Germinal center (tissue), 1 donor: ENCODE measurements at regions not wholly inside any gene's neighbourhood (a gene's known extent, or its start where the extent isn't known, plus 50 kb on each side); places are given as distances from the start of the nearest gene placed in this dataset.
A peak's percentile ranks its signal among the peaks of the same experiment; 100 is the strongest.

Experiments
- DNase-seq: peaks from one replicate; pipeline ENCODE4 v3.0.0; 2012; ENCODE audit warnings: mixed read lengths, low spot score

DNA sequence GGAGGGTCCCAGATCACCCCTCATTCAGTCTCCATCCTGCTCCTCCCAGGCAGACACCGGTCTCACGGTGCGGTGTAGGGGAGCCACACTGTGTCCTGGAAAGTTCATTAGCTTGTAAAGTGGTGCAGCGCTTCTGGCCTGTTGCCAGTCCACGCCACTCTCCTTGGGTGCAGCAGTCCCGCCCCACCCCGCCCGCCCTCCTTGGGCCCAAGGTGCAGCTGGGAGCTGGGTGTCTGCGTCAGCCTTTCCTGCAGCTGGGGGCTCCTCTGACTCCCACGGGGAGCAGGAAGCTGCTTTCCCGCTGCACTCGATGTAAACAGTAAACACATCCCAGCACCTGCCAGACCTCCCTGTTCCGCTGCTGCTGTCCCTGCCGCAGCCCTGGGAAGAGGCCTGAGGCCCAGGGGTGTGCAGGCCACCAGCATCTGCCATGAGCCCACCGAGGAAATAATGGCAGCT lies 53.8 kb upstream of the ASB18 start:
- DNase-seq, result no peak

DNA sequence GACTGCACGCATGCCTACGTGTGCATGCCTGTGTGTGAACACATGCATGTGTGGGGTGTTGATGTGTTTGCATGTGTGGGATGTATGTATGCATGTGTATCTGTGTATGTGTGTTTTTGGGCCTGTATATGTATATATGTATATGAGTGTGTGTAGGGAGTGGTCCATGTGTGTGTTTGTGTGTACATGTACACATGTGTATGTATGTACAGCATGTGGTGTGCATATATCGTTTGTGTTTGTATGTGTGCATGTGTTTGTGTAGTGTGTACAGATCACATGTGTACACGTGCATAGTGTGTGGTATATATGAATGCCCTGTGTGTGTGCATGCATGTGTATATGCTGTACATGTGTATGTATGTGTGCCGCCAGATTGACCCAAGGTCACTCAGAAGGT lies 54.2 kb upstream of the ASB18 start:
- DNase-seq, result no peak

DNA sequence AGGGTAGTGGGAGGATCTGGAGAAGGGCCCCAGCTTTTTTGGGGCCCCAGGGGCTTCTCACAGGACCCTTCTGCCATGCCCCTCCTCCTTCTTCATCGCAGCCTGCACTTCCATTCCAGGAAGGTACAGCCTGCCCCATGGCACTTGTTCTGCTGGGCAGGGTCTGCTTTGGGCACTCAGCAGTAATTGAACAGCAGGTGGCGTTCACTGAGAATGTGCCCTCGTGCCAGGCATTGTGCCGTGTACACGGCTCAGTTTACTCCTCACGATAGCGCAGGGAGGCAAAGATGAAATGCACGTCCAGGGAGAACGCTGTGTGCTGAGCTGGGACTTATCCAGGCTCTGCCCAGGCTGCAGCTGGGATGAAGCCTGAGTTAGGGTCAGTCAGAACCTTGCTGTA lies 54.8 kb upstream of the ASB18 start:
- no peak for DNase-seq

DNA sequence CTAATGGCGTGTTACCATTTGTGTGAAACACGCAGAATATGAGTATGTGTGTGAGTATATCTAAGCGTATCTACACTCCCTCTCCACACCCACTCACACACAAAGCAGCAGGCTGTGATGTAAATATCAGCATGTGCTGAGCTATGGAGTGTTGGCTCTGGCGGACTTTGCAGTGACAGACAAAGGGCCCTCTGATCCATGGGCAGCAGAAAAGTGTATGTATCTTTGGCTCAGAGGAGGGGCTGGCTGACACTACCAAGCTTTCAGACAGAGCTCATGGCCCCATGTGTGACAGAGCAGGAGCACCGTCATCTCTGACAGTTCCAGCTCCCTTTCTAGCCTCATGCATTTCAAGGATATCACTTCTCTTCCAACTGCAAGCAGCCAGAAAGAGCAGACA lies 57.2 kb upstream of the ASB18 start:
- DNase-seq, result no peak

DNA sequence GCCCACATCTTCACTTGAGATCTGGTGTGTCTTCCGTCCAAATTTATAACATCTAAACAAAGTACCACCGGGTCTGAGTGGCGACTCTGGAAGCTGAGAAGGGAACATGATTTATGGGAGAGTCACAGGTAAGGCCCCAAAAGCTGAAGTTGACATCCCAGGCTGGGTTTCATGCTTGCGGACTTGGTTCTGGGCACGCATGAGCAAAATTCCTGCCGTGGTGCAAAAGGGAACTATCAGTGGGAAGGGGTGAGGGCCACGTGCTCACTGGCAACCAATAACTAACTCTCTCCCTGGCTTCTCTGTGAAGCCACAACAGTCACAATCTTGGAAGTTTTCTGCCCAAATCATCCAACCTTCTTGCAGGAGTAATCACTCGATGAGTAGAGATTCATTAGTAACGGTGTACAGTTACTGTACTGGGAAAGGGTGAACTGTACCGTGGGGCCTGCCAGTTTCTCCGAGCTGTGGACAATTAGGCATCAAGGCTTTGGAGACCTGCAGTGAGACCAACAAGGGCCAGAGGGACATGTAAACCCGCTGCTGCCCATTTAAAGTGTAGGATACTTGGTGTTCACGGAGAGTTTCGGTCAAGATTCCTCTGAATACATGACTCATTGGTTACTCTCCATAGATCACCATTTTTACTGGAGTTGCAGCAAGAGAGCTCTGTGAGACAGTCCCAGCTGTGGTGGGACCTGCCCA lies 69.4 kb upstream of the ASB18 start:
- DNase-seq, result no peak

DNA sequence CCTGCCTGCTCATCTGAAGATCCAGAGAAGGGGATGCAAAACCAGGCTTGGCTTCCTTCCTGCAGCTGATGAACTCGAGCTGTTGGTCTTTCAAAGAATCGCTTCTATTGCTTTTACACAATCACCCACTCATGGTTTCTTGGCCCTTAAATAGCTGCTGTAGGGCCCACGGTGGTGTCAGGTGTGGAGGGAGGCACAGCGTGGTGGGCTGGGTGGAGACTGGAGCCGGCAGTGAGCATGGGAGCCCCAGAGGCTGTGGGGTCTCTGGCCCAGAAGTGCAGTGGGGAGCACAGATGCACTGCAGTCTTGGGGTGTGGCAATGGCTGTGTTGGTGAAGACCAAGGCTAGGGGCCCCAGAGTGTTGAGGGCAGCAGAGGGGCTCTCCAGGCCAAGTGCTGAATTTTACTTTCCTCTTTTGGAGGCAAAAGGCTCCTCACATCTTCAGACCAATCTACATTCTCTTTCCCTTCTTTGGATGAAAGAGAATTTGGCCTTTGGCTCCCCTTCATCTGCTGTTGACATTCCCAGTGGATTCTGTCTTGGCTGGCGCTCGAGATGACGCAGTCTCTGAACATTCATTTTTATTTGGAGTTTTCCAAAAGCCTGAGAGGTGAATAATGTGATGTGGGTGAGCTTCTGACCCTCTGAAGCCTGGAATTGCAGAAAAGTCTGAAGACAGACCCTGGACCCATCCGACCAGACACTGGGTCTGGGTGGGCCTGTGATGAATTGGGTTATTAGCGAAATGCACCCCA lies 70.1 kb upstream of the ASB18 start:
- DNase-seq, result no peak

DNA sequence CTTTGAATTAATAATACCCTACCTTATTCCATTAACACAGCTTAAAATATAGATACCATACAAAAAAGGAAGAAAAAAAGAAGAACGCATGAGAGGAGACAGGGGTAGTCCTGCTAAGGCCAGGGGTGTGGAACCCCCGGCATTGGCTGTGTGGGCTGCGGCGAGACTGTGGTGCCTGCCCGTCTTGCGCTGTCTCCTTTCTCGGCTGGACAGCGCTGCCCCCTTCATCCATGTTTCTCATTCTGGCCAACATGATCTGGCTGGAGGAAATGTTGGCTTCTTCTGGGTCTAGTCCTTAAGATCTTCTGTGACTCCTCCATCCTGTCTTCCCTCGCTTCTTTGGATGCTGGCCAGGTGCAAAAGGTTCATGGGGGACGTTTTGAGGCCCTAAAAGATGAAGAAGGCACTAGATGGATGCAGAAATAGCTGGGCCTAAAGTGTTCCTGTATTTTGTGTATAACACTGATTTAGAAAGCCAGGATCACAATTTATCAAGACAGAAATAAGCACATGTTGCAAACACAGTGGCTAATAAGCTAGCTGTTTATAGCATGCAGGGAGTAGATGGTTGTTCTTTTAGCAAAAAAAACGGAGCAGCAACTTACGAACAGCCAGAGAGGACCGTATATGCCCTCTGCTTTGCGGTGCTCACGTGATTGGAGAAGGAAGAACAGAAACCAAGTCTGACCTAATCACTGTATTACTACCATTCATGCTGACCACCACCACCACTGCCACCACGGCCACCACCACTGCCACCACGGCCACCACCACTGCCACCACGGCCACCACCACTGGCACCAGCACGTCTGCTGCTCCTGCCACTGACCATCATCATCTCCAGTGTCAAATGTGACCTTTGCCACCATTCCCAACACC lies 71.7 kb upstream of the ASB18 start:
- DNase-seq, result no peak

DNA sequence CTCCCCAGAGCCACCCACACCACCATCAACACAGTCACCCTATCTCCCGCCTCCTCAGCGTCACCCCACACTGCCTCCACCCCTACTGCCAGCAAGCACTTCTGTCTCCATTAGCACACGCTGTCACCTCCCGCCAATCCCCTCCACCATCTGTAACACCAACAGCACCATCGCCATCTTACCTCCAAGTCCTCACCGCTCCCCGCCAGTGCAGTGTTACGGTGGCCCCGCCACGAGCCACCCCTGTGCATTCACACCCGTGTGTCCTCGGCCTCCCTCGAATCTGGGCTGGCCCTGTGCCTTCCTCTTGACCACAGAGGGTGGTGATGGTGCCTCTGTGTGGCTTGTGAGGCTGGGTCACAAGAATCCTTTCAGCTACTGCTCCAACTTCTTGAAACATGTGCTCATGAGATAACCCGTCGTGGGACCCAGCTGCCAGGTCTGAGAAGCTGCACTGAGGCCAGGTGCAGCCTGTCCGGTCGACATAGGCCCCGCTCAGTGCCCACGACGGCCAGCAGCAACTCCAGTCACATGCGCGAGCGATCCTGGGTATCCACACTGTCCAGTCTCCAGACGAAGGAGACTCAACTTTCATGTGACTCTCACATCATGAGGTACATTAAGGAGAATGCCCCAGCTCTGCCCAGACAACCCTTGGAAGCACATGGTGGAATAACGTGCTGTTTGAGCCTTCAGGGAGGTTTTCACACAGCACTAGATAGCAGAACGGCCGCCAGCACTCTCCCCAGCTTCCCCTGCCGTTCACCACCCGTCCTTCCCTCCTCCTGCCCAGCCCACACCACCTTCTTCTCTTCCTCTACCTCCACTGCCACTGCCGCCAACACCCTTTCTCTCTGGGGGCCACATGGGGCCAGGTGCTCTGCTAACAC lies 72.6 kb upstream of the ASB18 start:
- no peak for DNase-seq

DNA sequence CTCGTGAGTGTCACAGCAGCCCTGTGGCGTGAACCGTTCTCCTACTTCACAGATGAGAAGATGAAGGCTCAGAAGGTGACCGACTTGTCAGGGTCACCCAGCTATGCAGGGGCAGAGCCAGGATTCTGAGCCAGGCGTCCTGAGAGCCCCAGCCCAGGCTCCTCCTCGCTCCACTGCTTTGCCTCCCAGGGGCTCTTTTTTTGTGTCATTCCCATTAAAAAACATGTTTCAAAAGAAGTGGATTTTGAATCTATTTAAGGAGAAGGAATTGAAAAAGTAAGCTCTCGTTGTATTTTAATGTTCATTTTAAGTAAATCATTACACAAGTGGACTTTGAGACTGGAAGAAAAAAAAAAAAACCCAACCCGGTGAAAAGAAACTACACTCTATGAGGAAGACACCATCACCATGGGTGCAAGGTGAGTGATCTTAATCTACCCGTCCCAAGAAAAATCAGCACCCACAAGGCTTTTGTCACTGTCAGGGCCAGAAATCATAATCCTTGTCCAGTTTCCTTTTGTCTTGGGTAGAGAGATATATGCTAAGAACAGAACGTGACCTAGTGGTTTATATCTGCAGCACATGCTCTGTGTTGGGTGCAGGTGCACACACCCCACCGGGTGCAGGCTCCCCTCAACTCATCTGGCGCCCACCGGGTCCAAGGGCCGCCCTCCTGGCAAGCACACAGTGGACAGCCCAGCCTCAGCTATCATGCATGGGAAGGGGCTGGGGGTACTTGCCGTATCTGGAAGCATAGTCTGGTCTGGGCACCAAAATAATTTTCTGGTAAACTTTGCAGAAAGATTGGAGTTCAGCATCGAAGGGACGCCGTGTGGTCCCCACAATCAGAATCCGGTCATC lies 73.5 kb upstream of the ASB18 start:
- no peak for DNase-seq

DNA sequence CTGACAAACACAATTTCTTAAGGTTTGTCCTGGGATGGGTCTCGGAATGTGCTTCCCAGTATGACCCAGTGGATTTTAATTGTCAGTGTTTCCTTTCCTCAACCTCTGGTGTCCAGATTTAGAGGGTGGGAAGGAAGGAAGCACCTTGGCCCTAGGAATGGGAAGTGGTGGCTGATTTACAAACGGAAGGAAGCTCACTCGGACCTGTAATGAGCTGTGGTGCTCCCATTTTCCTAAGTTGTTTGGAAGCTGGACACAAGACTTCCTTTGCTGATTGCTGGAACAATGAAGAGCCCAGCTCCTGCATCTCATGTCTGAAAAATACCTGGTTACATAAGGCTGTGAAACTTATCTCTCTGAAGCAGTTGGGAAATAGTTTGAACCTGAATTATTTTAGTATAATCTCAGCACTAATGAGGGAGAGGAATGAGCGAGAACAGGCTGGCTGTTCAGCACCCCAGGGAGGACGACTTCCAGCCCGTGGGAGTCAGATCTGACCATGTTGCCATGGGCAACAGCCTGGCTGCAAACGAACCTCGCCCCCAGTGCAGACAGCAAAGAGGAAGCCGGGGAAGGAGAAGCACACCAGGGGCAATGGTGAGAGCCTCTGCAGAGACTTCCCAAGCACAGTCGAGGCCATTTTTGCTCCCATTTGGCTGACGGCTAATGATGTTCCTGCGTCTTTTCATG lies 74.4 kb upstream of the ASB18 start:
- DNase-seq, result no peak

DNA sequence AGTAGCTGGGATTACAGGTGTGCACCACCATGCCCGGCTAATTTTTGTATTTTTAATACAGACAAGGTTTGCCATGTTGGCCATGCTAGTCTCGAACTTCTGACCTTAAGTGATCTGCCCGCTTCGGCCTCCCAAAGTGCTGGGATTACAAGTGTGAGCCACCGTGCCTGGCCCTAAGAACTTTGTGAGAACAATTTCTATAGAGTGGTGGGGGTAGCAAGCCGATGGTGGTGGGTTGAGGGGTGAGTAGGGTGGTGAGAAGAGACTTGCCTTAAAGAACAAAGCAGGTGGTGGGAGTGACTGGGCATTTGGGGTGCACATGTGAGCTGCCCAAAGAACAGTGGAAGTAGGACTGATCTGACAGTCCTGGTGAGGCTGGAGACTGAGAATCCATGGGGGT lies 76.0 kb upstream of the ASB18 start:
- no peak for DNase-seq

DNA sequence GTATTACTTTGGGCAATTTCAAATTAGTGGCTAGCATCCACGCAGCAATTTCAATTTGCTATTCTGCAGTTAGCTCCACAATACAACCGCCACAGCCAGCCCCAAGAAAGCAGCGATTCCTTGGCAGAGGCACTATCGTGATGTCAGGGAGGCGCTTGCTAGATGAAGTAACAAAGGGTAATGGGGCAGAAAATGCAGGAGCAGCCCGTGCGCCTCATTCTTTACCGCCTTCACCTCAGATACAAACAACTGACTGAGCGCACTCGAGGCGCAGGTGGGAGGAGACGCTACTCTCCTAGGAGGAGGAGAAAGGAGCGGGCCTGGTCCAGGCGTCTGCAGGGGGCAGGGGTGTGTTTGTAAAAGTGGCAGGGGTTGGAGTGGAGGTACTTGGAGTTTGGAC lies 76.9 kb upstream of the ASB18 start:
- no peak for DNase-seq

DNA sequence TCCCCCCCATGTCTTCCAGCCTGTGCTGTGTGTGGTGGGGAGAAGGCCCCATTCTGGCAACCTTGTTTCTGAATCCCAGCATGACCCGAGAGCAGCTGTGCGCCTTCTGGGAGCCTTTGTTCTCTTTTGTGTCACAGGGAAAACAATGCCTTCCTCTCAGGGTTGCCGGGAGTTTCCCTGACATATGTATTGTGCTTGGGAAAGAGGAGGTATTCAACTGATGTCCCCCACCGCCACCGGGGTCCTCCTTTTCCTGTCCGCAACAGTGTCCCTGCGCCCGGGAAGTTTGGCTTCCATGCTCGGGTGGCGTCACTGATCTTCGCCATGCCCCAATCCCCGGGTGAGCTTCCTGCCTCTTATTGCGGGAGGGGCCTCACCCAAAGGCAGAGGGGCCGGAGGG lies 77.5 kb upstream of the ASB18 start:
- no peak for DNase-seq

DNA sequence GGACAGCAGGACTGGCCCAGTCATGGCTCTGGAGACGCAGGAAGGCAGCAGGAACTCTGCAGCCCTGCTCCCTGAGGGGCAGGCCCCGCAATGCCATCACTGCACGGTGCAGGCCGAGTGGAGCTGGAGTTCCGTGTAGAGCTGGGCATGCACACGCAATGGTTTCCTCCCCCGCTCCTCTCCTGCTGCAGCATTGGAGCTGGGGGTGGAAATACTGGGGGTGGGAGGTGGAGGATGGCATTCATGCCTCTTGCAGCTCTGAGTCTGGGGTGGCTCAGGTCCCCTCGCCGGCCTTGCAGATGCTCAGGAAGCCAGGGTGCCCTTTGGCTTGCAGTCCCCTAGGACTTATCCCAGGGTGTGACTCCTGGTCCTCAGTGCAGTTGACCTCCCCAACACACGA lies 78.3 kb upstream of the ASB18 start:
- no peak for DNase-seq

DNA sequence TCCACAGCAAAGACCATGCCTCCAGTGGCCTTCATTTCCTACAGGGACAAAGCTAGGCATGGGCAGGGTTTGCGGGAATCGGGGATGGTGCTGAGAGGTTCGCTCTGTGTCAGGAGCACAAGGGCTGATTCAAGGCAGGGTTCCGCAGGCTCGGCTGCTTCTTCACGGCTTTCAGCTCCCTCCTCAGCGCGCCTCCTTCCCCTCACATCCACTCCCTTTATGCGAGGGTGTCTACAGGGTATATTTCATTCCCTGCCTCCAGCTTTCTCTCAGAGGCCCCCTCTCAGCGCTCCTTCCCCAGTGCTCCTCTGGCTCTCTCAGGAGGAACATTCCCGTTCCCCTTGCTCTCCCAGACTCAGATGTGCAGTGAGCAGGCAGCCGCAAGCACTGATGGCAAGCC lies 78.7 kb upstream of the ASB18 start:
- no peak for DNase-seq

DNA sequence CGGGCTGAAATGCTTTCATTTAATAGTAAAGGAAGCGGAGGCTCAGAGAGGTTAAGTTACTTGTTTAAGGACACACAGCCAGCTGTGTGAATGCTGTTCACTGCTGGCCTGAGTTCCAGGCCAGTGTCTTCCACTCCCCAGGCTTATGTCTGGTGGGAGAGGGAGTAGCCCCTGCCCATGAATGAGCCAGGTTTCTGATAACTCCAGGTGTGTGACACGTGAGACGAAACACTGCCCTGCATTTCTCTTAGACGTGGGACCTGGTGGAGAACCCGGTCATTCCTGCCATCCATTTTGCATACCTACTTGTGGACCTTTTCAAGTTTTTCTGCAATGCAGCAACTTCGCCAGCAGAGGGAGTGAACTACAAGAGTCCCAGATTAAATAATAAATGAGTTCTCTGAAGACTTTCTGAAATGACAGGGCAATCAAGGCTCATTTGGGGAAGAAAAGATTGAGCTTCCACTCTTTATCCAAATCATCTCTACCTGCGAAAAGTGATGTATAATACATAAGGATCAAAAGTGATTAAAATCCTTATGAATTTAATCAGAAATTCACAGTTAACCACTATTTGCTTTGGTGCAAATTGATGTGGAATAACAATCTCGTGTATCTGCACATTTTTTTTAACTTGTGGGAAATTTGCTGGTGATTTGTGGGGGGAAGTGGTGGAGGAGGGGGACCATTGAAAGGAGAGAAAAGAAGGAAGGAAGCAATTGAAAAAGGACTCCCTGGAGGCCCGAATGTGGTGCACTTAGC lies 79.4 kb upstream of the ASB18 start:
- peak; percentile 66 for DNase-seq

DNA sequence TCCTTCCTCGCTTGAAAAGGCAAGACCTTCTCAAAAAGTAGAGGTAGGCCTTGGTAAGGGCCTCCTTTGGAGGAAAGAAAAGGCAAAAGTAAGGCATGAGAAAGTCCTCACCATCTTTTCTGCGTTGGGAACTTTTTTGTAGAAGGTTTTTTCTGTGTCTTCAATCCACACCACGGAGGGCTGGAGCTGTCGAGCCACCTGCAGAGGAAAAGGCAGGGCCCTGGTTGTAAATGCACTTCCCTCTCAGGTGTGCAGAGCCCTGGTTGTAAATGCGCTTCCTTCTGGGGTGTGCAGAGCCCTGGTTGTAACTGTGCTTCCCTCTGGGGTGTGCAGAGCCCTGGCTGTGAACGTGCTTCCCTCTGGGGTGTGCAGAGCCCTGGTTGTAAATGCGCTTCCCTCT lies 80.2 kb upstream of the ASB18 start:
- no peak for DNase-seq

DNA sequence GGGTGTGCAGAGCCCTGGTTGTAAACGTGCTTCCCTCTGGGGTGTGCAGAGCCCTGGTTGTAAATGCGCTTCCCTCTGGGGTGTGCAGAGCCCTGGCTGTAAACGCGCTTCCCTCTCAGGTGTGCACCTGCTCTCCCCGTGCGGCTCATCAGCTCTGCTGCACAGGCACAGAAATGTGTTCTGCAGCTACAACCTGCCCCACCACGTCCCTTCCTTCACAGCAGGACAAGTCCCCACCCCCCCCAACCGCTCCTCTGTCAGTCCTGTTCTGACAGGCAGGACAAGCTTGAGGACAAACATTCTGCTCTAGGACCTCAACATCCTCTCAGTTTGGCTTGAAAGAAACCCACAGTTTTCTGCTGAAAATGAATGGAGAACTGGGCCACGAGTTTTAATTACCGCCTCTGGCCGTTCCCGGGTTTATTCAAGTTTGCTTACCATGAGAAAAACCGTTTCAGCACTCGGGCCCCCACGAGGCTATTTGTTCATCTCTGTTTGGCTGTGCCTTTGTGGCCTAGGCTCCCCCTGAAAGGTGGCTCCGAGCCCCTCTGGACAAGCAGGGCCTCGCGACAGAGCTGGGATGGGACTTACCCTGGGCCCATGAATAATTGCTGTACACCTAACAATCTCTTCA lies 81.0 kb upstream of the ASB18 start:
- DNase-seq, result no peak

DNA sequence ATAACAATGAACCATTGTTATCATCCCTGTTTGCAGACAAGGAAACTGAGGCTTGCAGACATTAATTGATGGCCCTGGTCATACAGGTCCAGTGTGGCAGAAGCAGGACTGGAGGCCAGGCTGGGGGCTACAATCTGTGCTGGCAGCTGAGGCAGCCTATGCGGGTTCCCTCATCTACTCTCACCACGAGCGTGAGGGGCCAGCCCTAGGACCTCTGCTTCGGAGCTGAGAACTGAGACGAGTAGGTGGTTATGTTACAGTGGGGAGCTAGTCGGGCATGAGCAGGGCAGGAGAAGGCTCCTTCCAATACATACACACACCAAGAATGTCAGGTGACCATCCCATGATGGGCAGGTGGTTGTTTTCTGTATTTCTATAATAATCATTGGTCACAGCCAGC lies 82.2 kb upstream of the ASB18 start:
- DNase-seq, result no peak
